Stimulated activated naive CD8-positive, alpha-beta T cell treated with anti-CD3 and anti-CD28 coated beads, Interleukin-15, amount 100 ng/mL, for 72 hours (primary cell): ENCODE measurements at regions not wholly inside any gene's neighbourhood (a gene's known extent, or its start where the extent isn't known, plus 50 kb on each side); places are given as distances from the start of the nearest gene placed in this dataset.

Experiments
- ATAC-seq: fragments of 150-1000 bp; cut with Tn5 transposase; 2 replicates; pipeline ENCODE4 v1.10.0; 2021; ENCODE audit warnings: mild to moderate bottlenecking, moderate library complexity
- DNase-seq, 2 donors: peaks; one replicate each; pipeline ENCODE4 v3.0.0; 2021 to 2022
- H3K27ac Mint-ChIP-seq, 2 donors: one replicate each; pipeline ENCODE4 v1.8.0; 2022; ENCODE audit warnings: mild to moderate bottlenecking in 2 of 2, mixed read lengths in 2 of 2, moderate library complexity in 2 of 2
- H3K27me3 Mint-ChIP-seq: one replicate; pipeline ENCODE4 v1.8.0; 2022; ENCODE audit warnings: mixed read lengths
- H3K4me1 Mint-ChIP-seq: one replicate; pipeline ENCODE4 v1.8.0; 2022; ENCODE audit warnings: mild to moderate bottlenecking, mixed read lengths
- H3K4me3 Mint-ChIP-seq, 2 donors: one replicate each; pipeline ENCODE4 v1.8.0; 2022; ENCODE audit warnings: mild to moderate bottlenecking in 2 of 2, mixed read lengths in 2 of 2, moderate library complexity in 1 of 2
- H3K9me3 Mint-ChIP-seq, 2 donors: one replicate each; pipeline ENCODE4 v1.8.0; 2022; ENCODE audit warnings: mixed read lengths in 2 of 2

DNA sequence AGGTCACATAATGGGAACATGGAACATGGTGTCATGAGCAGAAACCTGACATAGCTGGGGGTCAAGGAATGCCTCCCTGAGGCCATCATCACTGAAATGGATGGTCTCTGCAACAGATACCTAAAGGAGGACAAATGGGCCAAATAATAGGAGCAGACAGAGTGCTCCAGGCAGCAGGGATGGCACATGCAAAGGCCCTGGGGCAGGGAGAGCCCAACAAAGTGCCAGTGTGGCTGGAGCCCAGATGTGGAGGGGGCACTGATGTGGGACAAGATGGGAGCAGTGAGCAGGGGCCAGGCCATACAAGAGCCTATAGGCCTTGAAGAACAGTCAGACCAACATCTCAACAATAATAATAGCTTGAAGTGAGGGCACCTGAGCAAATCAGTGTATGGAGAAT, 497.8 kb downstream of the MN1 start:
- ATAC-seq = no peak
- Mint-ChIP-seq H3K9me3 (peaks cover 7 to 12% of the 10 kb centered on the region in 2 donors), H3K27me3 (peaks cover 18% of the 10 kb centered on the region), H3K4me3 (no peak overlapping the region), H3K4me1 (no peaks in the 10 kb centered on the region), H3K27ac (no peak overlapping the region)
- DNase-seq = no peak

- Mint-ChIP-seq H3K27me3 (peaks cover 4% of the 10 kb centered on the region), H3K27ac (no peak overlapping the region), H3K4me1 (no peaks in the 10 kb centered on the region), H3K4me3 (no peak overlapping the region), H3K9me3 (peaks cover 7 to 14% of the 10 kb centered on the region in 2 donors)
- DNase-seq (no peak), ATAC-seq (no peak)
These were observed 494.8 kb downstream of the MN1 start for GRCh38 chr22:27306771-27307170.

DNA sequence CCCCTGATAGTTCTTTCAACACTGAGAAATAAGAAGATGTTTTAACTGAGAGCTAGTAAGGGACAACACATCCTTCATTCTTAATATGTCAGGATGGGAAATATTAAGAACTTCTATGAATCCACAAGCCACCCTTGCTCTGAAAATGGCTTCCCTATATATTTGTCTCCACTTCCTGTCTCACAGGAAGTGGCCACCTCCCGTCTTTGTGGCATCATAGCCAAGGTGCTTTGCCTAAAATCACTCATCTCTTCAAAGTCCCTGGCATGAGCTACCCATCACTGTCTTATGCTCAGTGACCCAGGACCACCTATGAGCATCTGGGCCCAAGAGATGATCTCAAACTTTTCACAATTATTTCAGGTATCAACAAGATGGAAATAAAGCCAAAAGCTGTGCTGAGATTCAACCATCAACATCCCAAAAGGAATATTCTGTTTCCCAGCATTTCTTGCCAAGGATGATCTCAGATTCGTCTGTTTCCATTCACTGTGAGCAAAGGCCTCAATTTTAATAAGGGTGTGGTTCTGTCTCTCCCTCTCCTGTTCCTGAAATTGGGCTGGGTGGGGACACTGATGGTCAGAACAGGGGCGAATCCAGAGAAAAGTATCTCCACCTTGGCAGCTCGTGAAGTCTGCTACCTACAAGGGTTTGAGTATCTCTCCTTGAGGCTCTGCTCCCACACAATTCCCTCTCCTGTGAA, 493.9 kb downstream of the MN1 start:
- Mint-ChIP-seq H3K27ac (no peak overlapping the region), H3K9me3 (peaks cover 7 to 14% of the 10 kb centered on the region in 2 donors), H3K4me3 (no peak overlapping the region), H3K27me3 (no peaks in the 10 kb centered on the region), H3K4me1 (no peaks in the 10 kb centered on the region)
- ATAC-seq (no peak), DNase-seq (no peak)

DNA sequence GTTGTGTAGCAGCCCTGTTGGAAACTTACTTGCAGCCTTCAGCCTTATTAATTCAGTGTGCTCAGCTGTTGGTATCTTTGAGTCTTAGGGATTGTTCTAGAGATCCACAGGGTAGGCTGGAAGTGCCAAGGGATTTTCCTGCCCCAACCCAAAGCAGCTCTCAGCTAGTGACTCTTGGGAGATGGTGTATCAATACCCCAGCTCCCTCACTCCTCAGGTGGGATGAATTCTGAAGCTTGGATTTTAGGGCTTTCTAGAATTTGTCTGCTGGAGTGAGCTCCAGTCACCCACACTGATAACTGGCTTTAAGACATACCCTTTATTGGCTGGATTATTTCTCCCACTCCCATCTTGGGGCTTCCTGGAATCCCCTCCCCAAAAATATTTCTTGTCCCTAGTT, 493.0 kb downstream of the MN1 start:
- no peaks in the 10 kb centered on the region for H3K27me3 Mint-ChIP-seq
- DNase-seq (no peak), ATAC-seq (no peak)
- peaks cover 7 to 14% of the 10 kb centered on the region in 2 donors for H3K9me3 Mint-ChIP-seq
- peak overlapping the region in 1 of 2 donors; percentile 6 for H3K27ac Mint-ChIP-seq
- H3K4me1 Mint-ChIP-seq = no peaks in the 10 kb centered on the region
- no peak overlapping the region for H3K4me3 Mint-ChIP-seq

DNA sequence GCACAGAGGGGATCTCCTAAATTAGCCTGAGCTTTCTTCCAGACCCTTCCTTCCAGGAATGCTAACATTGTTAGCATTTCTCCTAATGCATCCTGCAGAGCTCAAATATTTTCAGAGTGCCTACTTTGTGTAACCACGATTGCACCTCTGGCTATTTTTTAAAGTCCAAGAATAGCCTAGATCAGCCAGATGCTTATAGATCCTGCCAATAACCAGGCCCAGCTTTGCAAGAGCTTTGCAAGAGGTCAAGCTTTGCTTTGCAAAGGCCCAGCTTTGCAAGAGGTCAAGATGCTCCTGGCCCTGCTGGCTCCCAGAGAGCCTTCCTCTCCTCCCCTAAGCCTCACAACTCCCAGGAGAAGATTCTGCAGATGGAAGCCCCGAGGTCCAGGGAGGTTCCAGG, 491.9 kb downstream of the MN1 start:
- DNase-seq = no peak
- Mint-ChIP-seq H3K27ac (no peak overlapping the region), H3K27me3 (peaks cover 2% of the 10 kb centered on the region), H3K9me3 (peaks cover 7 to 14% of the 10 kb centered on the region in 2 donors), H3K4me3 (no peak overlapping the region), H3K4me1 (no peaks in the 10 kb centered on the region)
- no peak for ATAC-seq

GRCh38 chr22:27310966-27311697, 490.4 kb downstream of the MN1 start:
- H3K4me1 Mint-ChIP-seq = no peaks in the 10 kb centered on the region
- DNase-seq = no peak
- H3K27me3 Mint-ChIP-seq = peaks cover 15% of the 10 kb centered on the region
- peaks cover 7 to 14% of the 10 kb centered on the region in 2 donors for H3K9me3 Mint-ChIP-seq
- ATAC-seq = no peak
- H3K27ac Mint-ChIP-seq = no peak overlapping the region
- H3K4me3 Mint-ChIP-seq = no peak overlapping the region

- Mint-ChIP-seq H3K9me3 (peaks cover 7 to 14% of the 10 kb centered on the region in 2 donors), H3K4me3 (no peak overlapping the region), H3K4me1 (no peaks in the 10 kb centered on the region), H3K27ac (no peak overlapping the region), H3K27me3 (peaks cover 17% of the 10 kb centered on the region)
- ATAC-seq (no peak), DNase-seq (no peak)
These were observed 489.6 kb downstream of the MN1 start for GRCh38 chr22:27311698-27312550.

- no peak overlapping the region for H3K4me3 Mint-ChIP-seq
- H3K4me1 Mint-ChIP-seq = no peaks in the 10 kb centered on the region
- ATAC-seq = no peak
- DNase-seq = no peak
- peaks cover 7 to 13% of the 10 kb centered on the region in 2 donors for H3K9me3 Mint-ChIP-seq
- peaks cover 21% of the 10 kb centered on the region for H3K27me3 Mint-ChIP-seq
- H3K27ac Mint-ChIP-seq = no peak overlapping the region
These were observed 489.0 kb downstream of the MN1 start for GRCh38 chr22:27312565-27312964.

- H3K4me3 Mint-ChIP-seq = no peak overlapping the region
- H3K27me3 Mint-ChIP-seq = peaks cover 28% of the 10 kb centered on the region
- H3K27ac Mint-ChIP-seq = no peak overlapping the region
- H3K9me3 Mint-ChIP-seq = peaks cover under 1 to 7% of the 10 kb centered on the region in 2 donors
- DNase-seq (no peak), ATAC-seq (no peak)
- H3K4me1 Mint-ChIP-seq = no peaks in the 10 kb centered on the region
These were observed 488.3 kb downstream of the MN1 start for GRCh38 chr22:27312966-27313855.

DNA sequence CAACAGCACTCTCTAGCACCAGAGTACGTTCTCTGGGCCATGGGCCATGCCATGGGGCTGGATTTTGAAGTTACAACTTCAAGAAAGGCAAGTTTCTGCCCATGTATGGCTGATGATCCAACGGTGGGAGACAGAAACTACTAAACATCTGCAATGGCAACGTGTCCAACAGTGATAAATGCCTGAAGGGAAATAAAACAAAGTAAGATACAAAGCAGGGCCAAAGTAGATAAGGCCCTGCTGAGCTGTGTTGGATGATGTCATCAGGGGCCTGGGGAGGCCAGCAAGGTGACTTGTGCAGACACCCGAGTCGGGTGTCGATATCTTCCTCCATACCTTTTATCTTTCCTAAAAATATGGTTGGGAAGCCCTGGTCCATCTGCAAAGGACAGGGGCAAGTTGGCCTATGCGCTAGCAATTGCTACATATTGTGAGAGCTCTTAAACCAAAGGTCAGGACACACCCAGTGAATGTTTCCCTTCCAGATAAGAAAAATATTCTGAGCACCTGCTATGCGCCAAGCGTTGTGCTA, 487.2 kb downstream of the MN1 start:
- H3K9me3 Mint-ChIP-seq = peaks cover 0 to 9% of the 10 kb centered on the region in 2 donors
- no peaks in the 10 kb centered on the region for H3K4me1 Mint-ChIP-seq
- H3K27me3 Mint-ChIP-seq = peaks cover 34% of the 10 kb centered on the region
- DNase-seq (no peak), ATAC-seq (no peak)
- no peak overlapping the region for H3K27ac Mint-ChIP-seq
- H3K4me3 Mint-ChIP-seq = no peak overlapping the region

- H3K27me3 Mint-ChIP-seq = peaks cover 34% of the 10 kb centered on the region
- ATAC-seq = no peak
These were observed 485.7 kb downstream of the MN1 start for GRCh38 chr22:27315833-27316232.

GRCh38 chr22:27317096-27317495, 484.5 kb downstream of the MN1 start:
- ATAC-seq (no peak), DNase-seq (no peak)
- peaks cover 38% of the 10 kb centered on the region for H3K27me3 Mint-ChIP-seq
- peaks cover 2 to 15% of the 10 kb centered on the region in 2 donors for H3K9me3 Mint-ChIP-seq
- H3K27ac Mint-ChIP-seq = no peak overlapping the region
- H3K4me3 Mint-ChIP-seq = no peak overlapping the region
- H3K4me1 Mint-ChIP-seq = no peaks in the 10 kb centered on the region

More at GRCh38 chr22:27315833-27316232, 485.7 kb downstream of the MN1 start:
- Mint-ChIP-seq H3K9me3 (peaks cover 0 to 15% of the 10 kb centered on the region in 2 donors), H3K4me1 (no peaks in the 10 kb centered on the region), H3K27ac (no peak overlapping the region), H3K4me3 (no peak overlapping the region)
- DNase-seq = no peak

DNA sequence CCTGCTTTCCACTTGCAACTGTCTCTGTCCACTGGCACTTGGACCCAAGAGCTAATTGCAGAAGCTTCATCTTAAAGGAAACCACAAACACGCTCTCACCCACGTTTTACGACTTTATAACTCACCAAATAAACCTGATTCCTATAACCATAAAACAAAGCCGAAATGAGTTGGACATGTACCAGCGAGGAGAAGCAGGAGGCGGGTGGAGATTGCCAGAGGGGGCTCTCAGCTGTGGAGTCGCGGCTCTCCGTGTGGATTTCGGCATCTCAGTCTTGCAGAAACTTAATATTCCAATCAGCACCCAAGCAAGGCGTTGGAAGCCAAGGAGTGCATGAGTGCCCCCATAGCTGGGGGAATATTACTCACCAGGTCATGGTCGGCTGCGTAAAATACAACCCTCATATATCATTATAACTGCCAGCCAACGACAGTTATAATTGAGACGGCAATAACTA, 483.6 kb downstream of the MN1 start:
- Mint-ChIP-seq H3K4me3 (no peak overlapping the region), H3K9me3 (peaks cover 5 to 15% of the 10 kb centered on the region in 2 donors), H3K27ac (no peak overlapping the region), H3K4me1 (no peaks in the 10 kb centered on the region), H3K27me3 (peaks cover 46% of the 10 kb centered on the region)
- ATAC-seq = no peak
- no peak for DNase-seq

- ATAC-seq = no peak
- Mint-ChIP-seq H3K27me3 (peaks cover 46% of the 10 kb centered on the region), H3K4me1 (no peaks in the 10 kb centered on the region), H3K9me3 (peaks cover 5 to 15% of the 10 kb centered on the region in 2 donors), H3K27ac (no peak overlapping the region), H3K4me3 (no peak overlapping the region)
- DNase-seq = no peak
These were observed 483.0 kb downstream of the MN1 start for GRCh38 chr22:27318516-27318915.
